GM18508 (cell line): ENCODE measurements at regions not wholly inside any gene's neighbourhood (a gene's known extent, or its start where the extent isn't known, plus 50 kb on each side); places are given as distances from the start of the nearest gene placed in this dataset.
"Not testable (repeated sequence)": the region's sequence is repeated elsewhere in the genome, so short reads cannot be mapped to it uniquely, and the experiment has no call there.

Experiments
- ATAC-seq: cut with Tn5 transposase; IDR thresholded peaks from one replicate; pipeline ENCODE4 v1.9.1; 2021; ENCODE audit warnings: moderate number of reproducible peaks; ENCODE audit not compliant: insufficient read depth, unreplicated experiment

DNA sequence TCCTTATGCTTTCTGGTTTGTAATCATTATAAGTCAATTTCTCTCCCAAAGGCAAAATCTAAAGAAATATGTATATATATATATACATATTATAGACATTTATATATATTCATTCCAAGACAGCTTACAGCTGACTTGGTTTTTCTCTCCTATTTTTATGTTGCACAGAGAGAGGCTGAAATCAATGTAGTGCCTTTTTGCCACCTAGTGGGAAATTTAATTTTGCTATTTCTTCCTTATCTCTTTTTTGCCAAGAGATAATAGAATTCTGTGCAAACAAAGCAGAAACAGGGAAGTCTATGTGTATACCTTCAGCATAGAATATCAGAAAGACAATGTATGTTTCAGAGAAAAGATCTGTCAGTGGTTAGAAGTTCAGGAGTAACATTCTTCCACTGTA, 186.0 kb upstream of the ANO5 start:
- no peak for ATAC-seq

DNA sequence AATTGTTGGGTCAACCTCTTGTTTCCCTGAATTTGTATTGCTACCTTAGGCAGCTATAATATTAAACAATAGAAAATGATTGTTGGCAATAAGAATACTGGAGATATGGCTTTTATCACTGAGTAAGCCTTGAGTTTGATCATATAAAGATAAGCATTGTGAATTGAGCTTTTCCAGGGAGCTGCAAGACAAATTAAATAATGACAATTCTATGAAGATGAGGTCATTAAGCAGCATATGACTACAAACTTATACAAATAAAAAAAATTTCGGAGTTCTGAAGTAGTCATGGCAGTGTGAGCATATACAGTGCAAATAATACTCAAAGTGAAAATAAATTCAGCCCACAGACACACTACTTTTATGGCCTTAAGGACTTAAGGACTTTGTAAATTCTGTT, 161.1 kb upstream of the ANO5 start:
- ATAC-seq, result no peak

DNA sequence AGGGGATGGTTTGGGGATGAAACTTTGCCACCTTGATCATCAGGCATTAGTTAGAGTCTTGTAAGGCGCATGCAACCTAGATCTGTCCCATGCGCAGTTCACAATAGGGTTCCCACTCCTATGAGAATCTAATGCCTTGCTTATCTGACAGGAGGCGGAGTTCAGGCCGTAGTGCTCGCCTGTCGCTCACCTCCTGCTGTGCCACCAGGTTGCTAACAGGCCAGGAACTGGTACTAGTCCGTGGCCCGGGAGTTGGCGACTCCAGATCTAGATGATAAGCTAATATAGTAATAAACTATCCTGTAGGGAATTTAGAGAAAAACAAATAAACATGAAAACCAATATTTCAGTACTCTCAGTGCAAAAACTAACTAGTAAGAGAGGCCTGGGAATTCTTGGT, 155.4 kb upstream of the ANO5 start:
- ATAC-seq, result no peak

DNA sequence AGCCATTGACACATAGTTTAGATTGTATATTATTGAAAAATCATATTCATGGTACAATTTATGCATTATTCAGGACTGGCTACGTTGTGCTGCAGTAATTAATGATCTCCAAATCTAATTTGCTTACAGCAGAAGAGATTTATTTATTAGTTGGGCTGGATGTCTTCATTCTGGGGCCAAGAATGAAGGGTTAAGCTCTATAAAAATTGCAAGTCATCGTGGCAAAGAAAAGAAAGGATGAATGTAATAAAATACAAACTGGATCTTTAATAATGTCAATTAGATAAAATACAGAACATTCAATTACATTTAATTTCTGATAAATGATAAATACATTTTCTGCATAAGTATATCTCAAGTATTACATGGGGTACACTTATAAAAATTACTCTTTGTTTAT, 151.8 kb upstream of the ANO5 start:
- no peak for ATAC-seq

DNA sequence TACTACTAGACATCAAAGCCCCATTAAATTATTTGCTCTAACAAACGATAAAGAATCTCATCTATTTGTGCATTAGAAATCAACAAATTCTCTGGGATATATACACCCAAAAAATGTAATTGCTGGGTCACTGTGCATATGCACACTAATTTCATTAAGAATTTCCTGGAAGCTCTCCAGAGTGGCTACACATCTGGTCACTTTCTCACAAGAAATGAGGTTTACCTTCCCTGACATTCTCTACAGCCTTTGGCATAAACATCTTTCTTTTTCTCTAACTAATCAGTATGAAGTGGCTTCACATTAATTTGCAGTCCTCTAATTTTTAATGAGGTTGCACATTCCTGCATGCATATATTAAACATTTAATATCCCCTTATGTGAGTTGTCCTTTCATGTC, 150.8 kb upstream of the ANO5 start:
- ATAC-seq, result no peak

DNA sequence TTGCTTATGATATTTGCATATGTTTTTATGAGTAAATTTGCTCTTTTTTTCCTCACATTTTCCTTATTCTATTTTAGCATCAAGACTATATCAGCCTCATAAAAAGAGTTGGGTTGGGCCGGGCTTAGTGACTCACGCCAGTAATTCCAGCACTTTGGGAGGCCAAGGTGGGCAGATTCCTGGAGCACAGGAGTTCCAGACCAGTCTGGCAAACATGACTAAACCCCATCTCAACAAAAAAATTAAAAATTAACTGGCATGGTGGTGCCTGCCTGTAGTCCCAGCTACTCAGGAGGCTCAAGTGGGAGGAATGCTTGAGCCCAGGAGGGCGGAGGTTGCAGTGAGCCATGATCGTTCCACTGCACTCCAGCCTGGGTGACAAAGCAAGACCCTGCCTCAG, 148.8 kb upstream of the ANO5 start:
- ATAC-seq, result no peak

DNA sequence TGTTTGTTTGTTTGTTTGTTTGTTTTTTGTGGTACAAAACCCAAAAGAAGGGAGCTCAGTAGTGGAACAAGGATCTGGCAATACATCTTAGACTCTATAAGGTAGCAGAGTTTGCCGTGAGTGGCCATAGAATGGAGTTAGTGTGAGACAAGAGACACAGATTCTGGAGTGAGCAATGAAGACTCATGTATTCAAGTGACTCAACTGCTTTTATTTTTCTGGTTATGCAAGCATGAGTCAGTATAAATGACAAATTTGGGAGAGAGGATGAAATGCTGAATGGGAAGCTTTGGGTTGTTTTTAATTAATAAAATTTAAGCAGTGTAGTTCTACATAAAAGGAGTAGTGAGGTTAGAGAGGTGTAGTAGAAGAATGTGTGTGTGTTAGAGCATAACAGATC, 143.6 kb upstream of the ANO5 start:
- no peak for ATAC-seq

DNA sequence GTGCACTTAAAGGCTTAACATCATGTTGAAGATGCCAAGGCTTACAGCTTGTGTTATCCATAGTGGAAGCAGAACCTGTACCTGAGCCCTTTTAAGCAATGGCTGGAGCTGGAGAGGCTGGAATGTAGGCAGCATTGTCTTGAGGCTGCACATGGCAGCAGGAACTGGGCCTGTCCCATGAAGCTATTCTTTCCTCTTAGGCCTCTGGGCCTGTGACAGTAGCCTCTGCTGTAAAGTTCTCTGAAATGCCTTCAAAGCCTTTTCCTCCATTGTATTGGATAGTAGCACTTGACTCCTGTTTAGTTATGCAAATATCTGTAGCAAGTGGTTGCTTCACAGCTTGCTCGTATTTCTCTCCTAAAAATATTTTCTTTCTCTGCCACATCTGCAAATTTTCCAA, 127.4 kb upstream of the ANO5 start:
- ATAC-seq, result no peak

DNA sequence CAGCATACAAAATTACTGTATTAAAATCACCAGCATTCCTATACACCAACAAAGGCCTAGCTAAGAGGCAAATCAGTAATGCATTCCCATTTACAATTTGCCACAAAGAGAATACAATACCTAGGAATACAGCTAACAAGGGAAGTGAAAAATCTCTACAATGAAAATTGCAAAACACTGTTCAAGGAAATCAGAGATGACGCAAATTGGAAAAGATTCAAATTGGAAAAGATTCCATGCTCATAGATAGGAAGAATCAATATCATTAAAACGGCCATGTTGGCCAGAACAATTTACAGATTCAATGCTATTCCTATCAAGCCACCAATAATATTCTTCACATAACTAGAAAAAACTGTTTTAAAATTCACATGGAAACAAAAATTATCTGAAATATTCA, 123.0 kb upstream of the ANO5 start:
- no peak for ATAC-seq

DNA sequence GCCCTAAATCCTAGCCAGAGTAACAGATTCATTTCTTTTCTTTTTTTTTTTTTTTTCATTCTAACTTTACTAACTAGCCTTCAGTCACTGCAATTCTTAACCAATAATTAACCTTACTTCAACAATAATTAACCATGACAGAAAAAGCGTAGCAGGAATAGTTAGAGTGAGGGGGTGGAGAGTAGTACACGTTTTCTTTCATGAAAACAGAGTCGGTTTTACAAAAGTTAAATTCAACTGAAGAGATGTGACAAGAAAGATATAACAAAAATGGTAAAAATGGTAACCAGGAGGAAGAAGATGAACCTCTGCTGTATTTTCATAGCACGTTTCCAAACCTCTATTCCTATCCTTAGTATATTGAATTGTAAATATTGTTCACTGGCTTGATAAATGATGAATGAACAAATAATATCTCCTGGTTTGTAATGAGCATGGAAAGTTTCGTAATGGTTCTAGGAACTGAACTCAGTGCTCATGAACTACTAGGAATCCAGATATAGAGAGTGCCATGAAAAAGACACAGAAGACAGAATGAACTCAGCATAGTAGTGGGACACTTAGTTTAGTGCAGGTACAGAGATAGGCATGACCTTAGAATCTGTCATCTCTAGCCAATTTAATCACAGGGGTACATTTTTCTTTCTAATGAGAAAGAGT, 116.5 kb upstream of the ANO5 start:
- ATAC-seq, result no peak

DNA sequence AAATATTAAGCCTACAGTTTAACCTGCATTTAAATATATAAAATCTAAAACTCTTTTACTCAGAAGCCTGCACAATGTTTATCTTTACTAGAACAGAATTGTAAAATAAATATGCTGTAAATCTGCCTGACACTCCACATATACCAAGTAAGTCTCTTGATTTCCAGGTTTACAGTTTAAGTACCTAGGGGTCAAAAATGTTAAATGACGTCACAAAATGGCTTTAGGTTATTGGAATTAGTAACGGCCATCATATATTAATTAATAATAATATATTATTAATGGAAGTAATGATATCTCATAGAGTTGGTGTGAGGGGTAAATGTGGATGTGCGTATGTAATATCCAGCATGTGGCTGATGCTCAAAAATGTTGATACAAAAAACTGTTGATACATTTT, 114.8 kb upstream of the ANO5 start:
- no peak for ATAC-seq

DNA sequence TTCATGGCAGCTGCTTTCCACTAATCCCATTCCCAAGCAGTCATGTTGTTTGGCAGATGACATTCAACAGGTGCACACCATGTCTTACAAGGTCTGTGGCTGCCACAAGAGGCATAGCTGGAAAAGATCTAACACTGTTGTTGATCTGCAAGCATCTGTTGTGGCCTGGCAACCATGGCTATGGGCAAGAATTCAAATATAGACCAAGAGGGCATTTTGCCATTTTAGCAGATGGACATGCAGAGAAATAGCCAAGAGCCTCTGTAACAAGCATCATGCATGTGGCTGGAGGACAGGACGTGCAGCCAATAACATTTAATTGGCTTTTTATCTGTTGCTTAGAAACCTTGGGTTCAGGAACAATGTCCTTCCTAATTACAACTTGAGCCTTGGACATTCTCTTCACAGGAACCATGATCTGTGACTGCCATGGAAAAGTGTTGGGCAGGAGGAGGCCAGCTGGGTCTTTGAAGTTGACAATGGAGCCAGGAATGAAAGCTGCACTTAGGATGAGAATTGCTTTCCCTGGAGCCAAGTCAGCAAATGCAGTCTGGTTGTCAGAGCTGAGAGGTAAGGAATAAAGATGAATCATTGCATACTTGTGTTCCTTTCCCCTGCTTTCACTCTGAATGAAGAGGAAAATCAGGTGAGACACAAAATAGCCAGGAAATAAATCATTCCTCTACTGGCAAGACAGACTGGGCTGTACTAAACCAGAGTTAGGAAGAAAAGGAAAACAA, 113.6 kb upstream of the ANO5 start:
- no peak for ATAC-seq

DNA sequence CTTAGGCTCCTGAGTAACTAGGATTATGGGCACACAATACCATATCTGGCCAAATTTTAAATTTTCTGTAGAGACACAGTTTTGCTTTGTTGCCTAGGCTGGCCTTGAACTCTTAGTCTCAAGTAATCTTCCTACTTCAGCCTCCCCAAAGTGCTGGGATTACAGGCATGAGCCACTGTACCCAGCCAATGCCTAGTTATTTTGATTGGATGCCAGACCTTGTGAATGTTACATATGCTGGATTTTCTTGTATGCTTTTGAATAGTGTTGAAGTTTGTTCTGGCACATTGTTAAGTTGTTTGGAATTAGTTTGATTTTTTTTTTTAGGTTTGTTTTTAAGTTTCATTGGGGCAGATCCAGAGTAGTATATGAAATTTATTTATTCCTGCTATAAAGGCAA, 110.7 kb upstream of the ANO5 start:
- no peak for ATAC-seq

DNA sequence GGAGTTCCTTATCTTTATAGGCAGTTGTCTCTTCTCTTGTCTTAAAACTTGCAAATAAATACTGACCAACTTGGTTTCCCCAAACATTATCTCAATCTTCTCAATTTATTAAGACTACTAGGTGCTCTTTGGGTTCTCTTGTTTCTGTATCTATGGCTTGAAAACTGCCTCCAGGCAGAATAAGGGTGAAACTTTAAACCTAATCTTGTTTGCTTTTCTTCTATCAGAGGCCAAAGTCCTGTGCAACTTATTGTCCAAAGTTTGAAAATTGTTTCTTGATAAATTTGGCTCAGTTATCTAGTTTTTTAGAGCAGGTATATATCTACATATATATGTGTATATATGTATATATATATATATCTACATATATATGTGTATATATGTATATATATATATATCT, 110.1 kb upstream of the ANO5 start:
- no peak for ATAC-seq

DNA sequence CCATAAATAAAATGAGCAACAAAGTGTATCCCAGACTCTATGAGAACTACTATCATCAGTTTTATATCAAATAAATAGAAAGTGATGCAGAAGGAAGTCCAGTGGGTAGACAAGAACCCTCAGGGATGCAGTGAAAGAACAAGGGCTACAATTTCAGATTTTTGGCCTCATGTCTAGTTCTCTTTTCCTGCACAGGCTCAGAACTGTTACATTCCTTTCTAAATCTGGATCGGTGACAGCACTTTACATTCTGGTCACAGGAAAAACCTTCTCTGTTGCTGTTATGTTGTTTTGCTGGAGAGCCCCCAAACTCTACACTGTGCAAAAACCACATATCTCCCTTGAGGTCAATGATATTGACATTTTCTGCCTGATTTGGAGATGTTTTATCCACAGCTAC, 108.8 kb upstream of the ANO5 start:
- ATAC-seq, result no peak

DNA sequence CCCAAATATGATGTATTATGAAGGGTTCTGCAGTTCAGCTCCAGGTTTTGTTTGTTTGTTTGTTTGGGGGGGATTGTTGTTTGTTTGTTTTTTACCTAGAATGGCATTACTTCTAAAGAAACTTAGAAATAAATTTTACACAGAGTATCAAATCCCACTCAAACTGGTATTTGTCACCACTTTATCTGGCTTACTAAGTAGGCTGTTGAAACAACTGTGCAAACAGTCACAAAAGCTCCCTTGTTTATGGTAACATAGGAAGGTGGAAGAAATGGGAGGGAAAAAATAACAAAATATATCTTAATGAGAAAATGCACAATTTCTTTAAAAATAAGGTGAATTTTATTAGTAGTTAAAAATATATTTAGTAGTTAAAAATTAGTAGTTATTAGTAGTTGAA, 108.3 kb upstream of the ANO5 start:
- no peak for ATAC-seq

DNA sequence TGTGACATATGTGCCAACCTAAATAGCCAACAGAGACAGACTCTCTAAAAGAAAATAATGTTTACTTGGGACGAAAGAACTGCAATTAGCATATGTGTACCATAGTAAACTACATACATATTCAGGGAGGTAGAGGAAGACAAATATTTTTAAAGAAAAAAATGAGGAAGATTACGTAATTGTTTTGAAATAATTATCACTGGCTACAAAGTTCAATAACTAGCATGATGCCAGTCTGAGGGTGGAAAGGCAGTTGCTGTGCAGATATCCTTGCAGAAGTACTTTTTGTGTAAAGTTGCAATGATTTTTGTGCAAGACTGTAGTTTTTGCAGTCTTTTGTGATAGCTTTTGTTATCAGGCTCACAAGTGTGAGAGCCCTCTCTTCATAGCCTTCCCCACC, 103.3 kb upstream of the ANO5 start:
- no peak for ATAC-seq

DNA sequence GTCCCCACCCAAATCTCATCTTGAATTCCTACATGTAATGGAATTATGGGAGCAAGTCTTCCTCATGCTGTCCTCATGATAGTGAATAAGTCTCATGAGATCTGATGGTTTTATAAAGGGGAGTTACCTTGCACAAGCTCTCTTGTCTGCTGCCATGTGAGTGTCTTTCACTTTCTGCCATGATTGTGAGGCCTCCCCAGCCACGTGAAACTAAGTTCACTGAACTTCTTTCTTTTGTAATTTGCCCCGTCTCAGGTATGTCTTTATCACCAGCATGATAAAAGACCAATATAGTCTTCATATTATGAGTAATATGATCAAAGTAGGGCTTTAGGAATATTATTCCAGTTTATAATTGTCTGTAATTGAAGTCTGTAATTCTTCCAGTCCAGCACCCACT, 86.3 kb upstream of the ANO5 start:
- no peak for ATAC-seq

DNA sequence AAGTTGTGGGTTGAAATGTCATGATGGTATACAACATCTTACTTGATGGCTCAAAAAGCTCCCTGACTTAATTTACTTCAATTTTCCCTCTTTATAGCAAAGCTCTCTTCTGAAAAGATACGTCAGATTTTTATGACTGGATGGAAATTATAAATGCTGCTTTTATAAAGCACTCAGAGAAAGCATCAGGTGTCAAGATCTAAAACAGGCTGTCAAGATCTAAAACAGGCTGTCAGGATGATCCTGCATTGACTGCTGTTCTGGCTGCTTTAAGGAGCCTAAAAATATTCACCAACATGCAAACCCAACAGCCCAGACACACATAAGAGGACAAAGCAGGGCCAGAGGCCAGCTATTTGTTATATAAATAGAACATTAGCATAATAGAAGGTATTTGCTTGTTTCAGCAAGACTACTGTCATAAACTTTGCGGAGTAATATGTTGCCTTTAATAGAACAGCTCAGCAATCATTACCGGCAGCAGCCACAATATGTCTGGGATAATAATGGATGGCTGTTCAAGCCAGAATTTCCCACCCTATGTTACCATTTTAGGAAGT, 77.3 kb upstream of the ANO5 start:
- ATAC-seq, result no peak

DNA sequence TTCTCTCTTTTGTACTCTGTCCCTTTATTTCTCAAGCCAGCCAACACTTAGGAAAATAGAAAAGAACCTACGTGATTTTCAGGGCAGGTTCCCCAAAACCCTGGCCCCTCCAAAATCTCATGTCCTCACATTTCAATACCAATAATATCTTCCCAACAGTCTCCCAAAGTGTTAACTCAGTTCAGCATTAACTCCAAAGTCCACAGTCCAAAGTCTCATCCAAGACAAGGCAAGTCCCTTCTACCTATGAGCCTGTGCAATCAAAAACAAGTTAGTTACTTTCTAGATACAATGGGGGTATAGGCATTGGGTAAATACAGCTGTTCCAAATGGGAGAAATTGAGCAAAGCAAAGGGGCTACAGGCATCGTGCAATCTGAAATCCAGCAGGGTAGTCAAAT, 64.9 kb upstream of the ANO5 start:
- not testable (repeated sequence) for ATAC-seq

DNA sequence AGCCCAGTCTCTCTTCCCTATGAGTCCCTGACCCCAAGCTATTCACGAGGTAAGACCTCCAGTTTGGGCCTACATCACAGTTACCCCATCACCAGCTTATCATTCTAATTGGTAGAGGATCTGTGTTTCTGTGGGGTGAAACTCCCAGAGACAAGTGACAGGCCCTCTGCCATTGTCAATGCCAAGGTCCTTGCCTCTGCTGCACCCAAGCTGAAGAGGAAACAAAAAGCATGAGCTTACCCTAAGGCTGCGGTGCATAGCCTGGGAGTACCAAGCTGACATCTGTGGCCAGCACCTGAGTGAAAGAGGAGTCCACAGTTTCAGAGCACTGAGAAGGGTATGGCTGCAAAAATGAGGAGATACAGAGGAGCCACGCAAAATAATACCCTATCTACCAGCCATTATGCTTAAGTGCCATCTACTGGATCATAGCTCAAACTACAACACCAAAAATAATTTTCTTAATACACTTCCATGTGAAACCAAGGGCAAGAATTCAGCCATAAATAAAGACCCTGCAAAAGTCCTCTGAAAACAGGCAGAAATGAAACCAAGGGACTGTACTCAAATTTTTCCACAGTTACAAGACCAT, 62.3 kb upstream of the ANO5 start:
- peak; percentile 77 for ATAC-seq

DNA sequence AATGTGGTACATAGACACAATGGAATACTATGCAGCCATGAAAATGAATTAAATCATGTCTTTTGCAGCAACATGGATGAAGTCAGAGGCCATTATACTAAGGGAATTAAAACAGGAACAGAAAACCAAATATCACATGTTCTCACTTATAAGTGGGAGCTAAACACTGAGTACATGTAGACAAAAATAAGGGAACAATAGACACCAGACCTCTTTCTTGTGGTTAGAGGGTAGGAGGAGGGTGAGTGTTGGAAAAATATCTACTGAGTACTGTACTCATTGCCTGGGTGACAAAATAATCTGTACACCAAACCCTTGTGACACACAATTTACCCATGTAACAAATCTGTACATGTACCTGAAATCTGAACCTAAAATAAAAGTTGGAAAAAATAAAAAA, 59.1 kb upstream of the ANO5 start:
- ATAC-seq, result no peak
